Esophagus squamous epithelium (tissue), 5 donors: ENCODE measurements at regions not wholly inside any gene's neighbourhood (a gene's known extent, or its start where the extent isn't known, plus 50 kb on each side); places are given as distances from the start of the nearest gene placed in this dataset.

ENCODE experiments used
- DNase-seq: peaks from one replicate; lab custom pipeline; 2025; lab: John Stamatoyannopoulos, UW
- H3K27ac ChIP-seq, 4 donors: fragments of 200-600 bp; sonication (generic); one replicate each; pipeline ENCODE4 v1.5.1; 2016 to 2019; ENCODE audit warnings: mild to moderate bottlenecking in 1 of 4
- H3K27me3 ChIP-seq, 4 donors: fragments of 200-600 bp; sonication (generic); 1 replicate in 3 of 4; 2 replicates in 1 of 4; pipeline versions ENCODE4 v1.5.1 to v1.6.0; 2017 to 2021; ENCODE audit warnings: antibody characterized with exemption in 1 of 4
- H3K36me3 ChIP-seq, 3 donors: fragments of 200-600 bp; sonication (generic); one replicate each; pipeline ENCODE4 v1.5.1; 2016 to 2019
- H3K4me1 ChIP-seq, 3 donors: fragments of 200-600 bp; sonication (generic); one replicate each; pipeline ENCODE4 v1.5.1; 2017 to 2019
- H3K4me3 ChIP-seq, 4 donors: fragments of 200-600 bp; sonication (generic); 1 replicate in 3 of 4; 2 replicates in 1 of 4; pipeline ENCODE4 v1.5.1; 2016 to 2019; ENCODE audit warnings: mild to moderate bottlenecking in 2 of 4, moderate library complexity in 1 of 4
- H3K9me3 ChIP-seq, 3 donors: fragments of 200-600 bp; sonication (generic); one replicate each; pipeline ENCODE4 v1.5.1; 2016 to 2019
- CTCF ChIP-seq, 6 experiments: fragments of 450-650 bp in 4 of 6; fragments of 200-600 bp in 2 of 6; sonication (generic) in 2 of 6; IDR thresholded peaks; one replicate each; pipeline ENCODE4 v1.5.1; 2016 to 2019; ENCODE audit warnings: antibody characterized with exemption in 6 of 6, mild to moderate bottlenecking in 4 of 6, moderate library complexity in 4 of 6
- POLR2A ChIP-seq, 4 donors: fragments of 450-650 bp; IDR thresholded peaks; one replicate each; pipeline ENCODE4 v1.6.1; 2017; ENCODE audit warnings: antibody characterized with exemption in 4 of 4, mild to moderate bottlenecking in 4 of 4, moderate library complexity in 3 of 4
- WGBS, 2 donors: methylation state at CpG; one replicate each; pipeline ENCODE4 v1.1.5; 2018; 5-methylcytosine and 5-hydroxymethylcytosine counted together
- intact Hi-C: fragments of 100-400 bp; cut with DNase I; formaldehyde crosslinking; loops from one replicate; pipeline ENCODE4 v1.15.0; 2022
- donor health status: DM: yes; HTN: yes; CAD: no.

- intact Hi-C loops, result no loop called here
- WGBS, 2 donors, result 89 to 94% methylated on average over 2 of the region's 2 CpGs
- DNase-seq, result no peak
- Histone ChIP-seq H3K4me3 (no peak overlapping the region), H3K27ac (no peak overlapping the region), H3K4me1 (no peaks in the 10 kb centered on the region), H3K36me3 (no peaks in the 10 kb centered on the region), H3K9me3 (peaks cover 0 to 10% (median 0%) of the 10 kb centered on the region in 3 donors), H3K27me3 (no peaks in the 10 kb centered on the region)
- no peak for TF ChIP-seq POLR2A (IDR thresholded peaks at IDR 0.05)
- no peak for TF ChIP-seq CTCF (IDR thresholded peaks at IDR 0.05)
Observed at GRCh38 chr15:100810831-100811230, 68.8 kb upstream of the ALDH1A3 start.

GRCh38 chr15:100812802-100813201, 66.8 kb upstream of the ALDH1A3 start:
- intact Hi-C loops, result no loop called here
- 53 to 77% methylated on average over 2 of the region's 2 CpGs for WGBS, 2 donors
- H3K4me1 ChIP-seq, result no peaks in the 10 kb centered on the region

GRCh38 chr15:100818927-100819326, 60.7 kb upstream of the ALDH1A3 start:
- Histone ChIP-seq H3K27me3 (no peaks in the 10 kb centered on the region), H3K4me3 (no peak overlapping the region), H3K36me3 (no peaks in the 10 kb centered on the region), H3K9me3 (no peaks in the 10 kb centered on the region), H3K4me1 (no peaks in the 10 kb centered on the region), H3K27ac (no peak overlapping the region)
- no peak for TF ChIP-seq CTCF (IDR thresholded peaks at IDR 0.05)
- DNase-seq, result no peak
- 54 to 56% methylated on average over 3 of the region's 3 CpGs for WGBS, 2 donors
- intact Hi-C loops, result no loop called here

More at GRCh38 chr15:100812802-100813201, 66.8 kb upstream of the ALDH1A3 start:
- no peak overlapping the region for H3K4me3 ChIP-seq
- TF ChIP-seq POLR2A (IDR thresholded peaks at IDR 0.05) (no peak), CTCF (IDR thresholded peaks at IDR 0.05) (no peak)
- H3K27me3 ChIP-seq, result no peaks in the 10 kb centered on the region
- H3K27ac ChIP-seq, result no peak overlapping the region
- H3K36me3 ChIP-seq, result no peaks in the 10 kb centered on the region
- DNase-seq, result no peak
- peaks cover 0 to 4% (median 0%) of the 10 kb centered on the region in 3 donors for H3K9me3 ChIP-seq

- Histone ChIP-seq H3K36me3 (no peaks in the 10 kb centered on the region), H3K4me1 (no peaks in the 10 kb centered on the region), H3K27me3 (peaks cover 0 to 7% (median 0%) of the 10 kb centered on the region in 4 donors), H3K27ac (no peak overlapping the region), H3K4me3 (no peak overlapping the region), H3K9me3 (no peaks in the 10 kb centered on the region)
- no peak for DNase-seq
- intact Hi-C loops, result no loop called here
- 40 to 51% methylated on average over 4 of the region's 4 CpGs for WGBS, 2 donors
- TF ChIP-seq POLR2A (IDR thresholded peaks at IDR 0.05) (no peak), CTCF (IDR thresholded peaks at IDR 0.05) (no peak)
Observed at GRCh38 chr15:100820528-100820927, 59.1 kb upstream of the ALDH1A3 start.

GRCh38 chr15:100821327-100821726, 58.3 kb upstream of the ALDH1A3 start:
- TF ChIP-seq POLR2A (IDR thresholded peaks at IDR 0.05) (no peak), CTCF (IDR thresholded peaks at IDR 0.05) (no peak)
- Histone ChIP-seq H3K9me3 (no peaks in the 10 kb centered on the region), H3K4me1 (no peaks in the 10 kb centered on the region), H3K27ac (no peak overlapping the region), H3K36me3 (no peaks in the 10 kb centered on the region), H3K4me3 (no peak overlapping the region), H3K27me3 (peaks cover 0 to 14% (median 0%) of the 10 kb centered on the region in 4 donors)
- no peak for DNase-seq
- intact Hi-C loops, result no loop called here
